Ishikawa (cell line): ENCODE measurements at regions not wholly inside any gene's neighbourhood (a gene's known extent, or its start where the extent isn't known, plus 50 kb on each side); places are given as distances from the start of the nearest gene placed in this dataset.

ENCODE experiments used
- CEBPB ChIP-seq: IDR thresholded peaks from 2 replicates; pipeline ENCODE4 v1.6.1; 2012
- CREB1 ChIP-seq: IDR thresholded peaks from 2 replicates; pipeline ENCODE4 v1.6.1; 2012; ENCODE audit warnings: low read depth
- EGR1 ChIP-seq: IDR thresholded peaks from 2 replicates; pipeline ENCODE4 v1.6.1; 2012
- EP300 ChIP-seq: IDR thresholded peaks from 2 replicates; pipeline ENCODE4 v1.6.1; 2012; ENCODE audit warnings: borderline replicate concordance
- FOXM1 ChIP-seq: IDR thresholded peaks from 2 replicates; pipeline ENCODE4 v1.6.1; 2012; ENCODE audit warnings: low read depth, borderline replicate concordance
- MAX ChIP-seq: IDR thresholded peaks from 2 replicates; pipeline ENCODE4 v1.6.1; 2012
- NFIC ChIP-seq: IDR thresholded peaks from 2 replicates; pipeline ENCODE4 v1.6.1; 2012
- RAD21 ChIP-seq: IDR thresholded peaks from 2 replicates; pipeline ENCODE4 v1.6.1; 2012; ENCODE audit warnings: low read depth
- REST ChIP-seq: IDR thresholded peaks from 2 replicates; pipeline ENCODE4 v1.6.1; 2012; ENCODE audit warnings: low read depth, mild to moderate bottlenecking
- TAF1 ChIP-seq: IDR thresholded peaks from 2 replicates; pipeline ENCODE4 v1.6.1; 2012; ENCODE audit warnings: low read depth, mild to moderate bottlenecking
- TCF12 ChIP-seq: IDR thresholded peaks from 2 replicates; pipeline ENCODE4 v1.6.1; 2012; ENCODE audit warnings: low read depth
- TEAD4 ChIP-seq: IDR thresholded peaks from 2 replicates; pipeline ENCODE4 v1.6.1; 2012
- USF1 ChIP-seq: IDR thresholded peaks from 2 replicates; pipeline ENCODE4 v1.6.1; 2012
- YY1 ChIP-seq: IDR thresholded peaks from 2 replicates; pipeline ENCODE4 v1.6.1; 2012; ENCODE audit warnings: low read depth
- ZBTB7A ChIP-seq: IDR thresholded peaks from 2 replicates; pipeline ENCODE4 v1.6.1; 2012; ENCODE audit warnings: low read depth

GRCh38 chr4:81665649-81666048 lies 193.9 kb upstream of the RASGEF1B start:
- no peak for TF ChIP-seq CREB1
- no peak for TF ChIP-seq REST
- no peak for TF ChIP-seq TCF12
- no peak for TF ChIP-seq ZBTB7A
- TF ChIP-seq TAF1, result no peak
- no peak for TF ChIP-seq EP300

- TF ChIP-seq NFIC, result no peak
- no peak for TF ChIP-seq FOXM1
Measured at GRCh38 chr4:81665045-81665444, 193.3 kb upstream of the RASGEF1B start.

GRCh38 chr4:81664079-81664478 lies 192.4 kb upstream of the RASGEF1B start:
- TF ChIP-seq EGR1 (no peak), CREB1 (no peak), REST (no peak), EP300 (no peak), RAD21 (no peak), ZBTB7A (no peak), TAF1 (no peak), CEBPB (peak; percentile 28; the same call in 1 of the 2 replicates), YY1 (no peak), NFIC (peak; percentile 67; the same call in 1 of the 2 replicates), USF1 (no peak), TEAD4 (peak; percentile 73), MAX (no peak), FOXM1 (no peak), TCF12 (no peak)

- no peak for TF ChIP-seq USF1
- no peak for TF ChIP-seq TEAD4
- no peak for TF ChIP-seq EGR1
- TF ChIP-seq YY1, result no peak
- no peak for TF ChIP-seq FOXM1
- TF ChIP-seq MAX, result no peak
- TF ChIP-seq RAD21, result no peak
- TF ChIP-seq TAF1, result no peak
- TF ChIP-seq ZBTB7A, result no peak
- TF ChIP-seq REST, result no peak
Measured at GRCh38 chr4:81663368-81663767, 191.7 kb upstream of the RASGEF1B start.

GRCh38 chr4:81659051-81659450 lies 187.3 kb upstream of the RASGEF1B start:
- TF ChIP-seq FOXM1 (no peak), RAD21 (no peak), TEAD4 (no peak), REST (no peak), NFIC (no peak), USF1 (no peak), EP300 (no peak), CEBPB (no peak), ZBTB7A (no peak), CREB1 (no peak), TAF1 (no peak), TCF12 (no peak), YY1 (no peak), EGR1 (no peak), MAX (no peak)
